H1 (cell line): ENCODE measurements at regions not wholly inside any gene's neighbourhood (a gene's known extent, or its start where the extent isn't known, plus 50 kb on each side); places are given as distances from the start of the nearest gene placed in this dataset.

Experiments
- CTCF ChIA-PET: fragments of 300-600 bp; sonication (Branson Sonifier 250); formaldehyde crosslinking; loops from one replicate; lab custom pipeline; 2021; ENCODE audit not compliant: partially characterized antibody; lab: Charles Lee
- POLR2A ChIA-PET: fragments of 300-600 bp; sonication (Branson Sonifier 250); formaldehyde crosslinking; loops from one replicate; lab custom pipeline; 2021; ENCODE audit warnings: inconsistent platforms; ENCODE audit not compliant: partially characterized antibody; lab: Charles Lee
- DNase-seq, 2 experiments: peaks; one replicate each; pipeline versions ENCODE4 v3.0.0 to v3.0.0-alpha.2; 2010 to 2022; ENCODE audit warnings: low spot score in 2 of 2, low read depth in 1 of 2, mixed read lengths in 1 of 2
- FAIRE-seq: peaks from 2 replicates; lab custom pipeline; 2011; peaks lifted over from hg19 to GRCh38; lab: Jason Lieb, UNC
- H2AFZ ChIP-seq: 2 replicates; pipeline ENCODE4 v1.8.1; 2012; ENCODE audit warnings: low read length, inconsistent platforms
- H2AK5ac ChIP-seq: 2 replicates; pipeline ENCODE4 v1.6.1; 2013; ENCODE audit warnings: low read depth, low read length
- H2BK120ac ChIP-seq: replicated peaks from 2 replicates; pipeline ENCODE3; 2013; ENCODE audit warnings: low read depth, low read length, inconsistent platforms
- H2BK12ac ChIP-seq: 2 replicates; pipeline ENCODE4 v1.6.1; 2013; ENCODE audit warnings: low read depth, low read length
- H2BK15ac ChIP-seq: 2 replicates; pipeline ENCODE4 v1.6.1; 2013; ENCODE audit warnings: low read length
- H2BK20ac ChIP-seq: 2 replicates; pipeline ENCODE4 v1.6.1; 2013; ENCODE audit warnings: low read length
- H2BK5ac ChIP-seq: 2 replicates; pipeline ENCODE4 v1.6.1; 2013; ENCODE audit warnings: low read depth, low read length
- H3K14ac ChIP-seq: 2 replicates; pipeline ENCODE4 v1.6.1; 2013; ENCODE audit warnings: inconsistent platforms; ENCODE audit not compliant: insufficient read length
- H3K18ac ChIP-seq: 2 replicates; pipeline ENCODE4 v1.6.1; 2013; ENCODE audit warnings: low read length; ENCODE audit errors: extremely low read depth
- H3K23ac ChIP-seq: 2 replicates; pipeline ENCODE4 v1.6.1; 2013; ENCODE audit warnings: inconsistent platforms; ENCODE audit not compliant: insufficient read length
- H3K23me2 ChIP-seq: 2 replicates; pipeline ENCODE4 v1.6.1; 2013; ENCODE audit warnings: low read depth, low read length
- H3K27ac ChIP-seq: 2 replicates; pipeline ENCODE4 v1.6.1; 2011; ENCODE audit warnings: low read depth, low read length, inconsistent platforms
- H3K27me3 ChIP-seq, 4 experiments: replicated peaks in 1 of 4; 1 replicate in 1 of 4; 2 replicates in 3 of 4; pipeline versions ENCODE4 v1.6.1 to v1.8.1; 2011 to 2013; ENCODE audit warnings: low read length in 3 of 4, mild to moderate bottlenecking in 3 of 4, inconsistent platforms in 2 of 4, mixed read lengths in 2 of 4, moderate library complexity in 1 of 4; ENCODE audit not compliant: control insufficient read depth in 3 of 4, insufficient read depth in 3 of 4; ENCODE audit errors: extremely low read depth in 1 of 4
- H3K36me3 ChIP-seq, 4 experiments: 2 replicates each; pipeline versions ENCODE4 v1.6.1 to v1.8.1; 2011 to 2013; ENCODE audit warnings: mild to moderate bottlenecking in 4 of 4, low read length in 3 of 4, moderate library complexity in 2 of 4, control low read depth in 1 of 4, inconsistent platforms in 1 of 4; ENCODE audit not compliant: insufficient read depth in 4 of 4, control insufficient read depth in 2 of 4
- H3K4ac ChIP-seq: replicated peaks from 2 replicates; pipeline ENCODE3; 2013; ENCODE audit warnings: low read length, low read depth, mixed read lengths, inconsistent platforms; ENCODE audit not compliant: insufficient read length
- H3K4me1 ChIP-seq, 4 experiments: replicated peaks in 1 of 4; 1 replicate in 1 of 4; 2 replicates in 3 of 4; pipeline versions ENCODE4 v1.6.1 to v1.8.1; 2011 to 2013; ENCODE audit warnings: low read length in 3 of 4, inconsistent platforms in 2 of 4, mixed read lengths in 1 of 4; ENCODE audit not compliant: insufficient read depth in 4 of 4, control insufficient read depth in 3 of 4
- H3K4me2 ChIP-seq, 2 experiments: 2 replicates each; pipeline versions ENCODE4 v1.6.1 to v1.8.1; 2011 to 2013; ENCODE audit warnings: low read depth in 2 of 2, low read length in 2 of 2, control low read depth in 1 of 2, inconsistent platforms in 1 of 2, mild to moderate bottlenecking in 1 of 2; ENCODE audit not compliant: insufficient read depth in 1 of 2
- H3K4me3 ChIP-seq, 4 experiments: fragments of 200-600, 300-600 bp in 1 of 4; sonication (generic), shearing (Covaris generic), sonication (Bioruptor Twin) in 1 of 4; 2 replicates each; pipeline versions ENCODE4 v1.5.1 to v1.8.1; 2011 to 2016; ENCODE audit warnings: low read length in 4 of 4, low read depth in 3 of 4, control low read depth in 2 of 4, inconsistent platforms in 2 of 4, mild to moderate bottlenecking in 2 of 4, mixed read lengths in 1 of 4, moderate library complexity in 1 of 4; ENCODE audit not compliant: insufficient read depth in 2 of 4; ENCODE audit errors: extremely low read depth in 1 of 4
- H3K56ac ChIP-seq: replicated peaks from 2 replicates; pipeline ENCODE3; 2013; ENCODE audit warnings: low read depth, mild to moderate bottlenecking, mixed read lengths, low read length, inconsistent platforms; ENCODE audit not compliant: insufficient read length
- H3K79me1 ChIP-seq: 2 replicates; pipeline ENCODE4 v1.6.1; 2013; ENCODE audit warnings: low read depth, low read length, control low read depth
- H3K79me2 ChIP-seq, 2 experiments: 2 replicates each; pipeline versions ENCODE4 v1.6.1 to v1.8.1; 2012 to 2013; ENCODE audit warnings: low read length in 2 of 2, mild to moderate bottlenecking in 2 of 2, inconsistent platforms in 1 of 2; ENCODE audit not compliant: insufficient read depth in 2 of 2, control insufficient read depth in 1 of 2
- H3K9ac ChIP-seq, 4 experiments: replicated peaks in 1 of 4; 1 replicate in 1 of 4; 2 replicates in 3 of 4; pipeline versions ENCODE4 v1.6.1 to v1.8.1; 2011 to 2013; ENCODE audit warnings: low read depth in 3 of 4, low read length in 3 of 4, control low read depth in 2 of 4, mild to moderate bottlenecking in 2 of 4, moderate library complexity in 2 of 4, inconsistent platforms in 1 of 4; ENCODE audit errors: extremely low read depth in 1 of 4
- H3K9me3 ChIP-seq, 2 experiments: 2 replicates each; pipeline versions ENCODE4 v1.6.1 to v1.8.1; 2012 to 2013; ENCODE audit warnings: mild to moderate bottlenecking in 2 of 2, moderate library complexity in 2 of 2, control low read depth in 1 of 2, inconsistent platforms in 1 of 2, low read depth in 1 of 2, low read length in 1 of 2, mixed read lengths in 1 of 2; ENCODE audit not compliant: insufficient read depth in 2 of 2
- H4K20me1 ChIP-seq, 2 experiments: replicated peaks in 1 of 2; 2 replicates each; pipeline versions ENCODE3 to v1.8.1; 2011 to 2013; ENCODE audit warnings: inconsistent platforms in 2 of 2, low read length in 2 of 2, mild to moderate bottlenecking in 1 of 2; ENCODE audit not compliant: insufficient read depth in 2 of 2, control insufficient read depth in 1 of 2
- H4K5ac ChIP-seq: 2 replicates; pipeline ENCODE4 v1.6.1; 2013; ENCODE audit warnings: low read length, low read depth, mixed read lengths, inconsistent platforms; ENCODE audit not compliant: insufficient read length
- H4K8ac ChIP-seq: 2 replicates; pipeline ENCODE4 v1.8.0; 2013; ENCODE audit warnings: mild to moderate bottlenecking, moderate library complexity, low read length, inconsistent platforms; ENCODE audit not compliant: insufficient read depth; ENCODE audit errors: extremely low read depth
- H4K91ac ChIP-seq: replicated peaks from 2 replicates; pipeline ENCODE3; 2013; ENCODE audit warnings: low read length, mixed read lengths, inconsistent platforms; ENCODE audit not compliant: insufficient read length
- E2F6 ChIP-seq: IDR thresholded peaks from 2 replicates; pipeline ENCODE4 v1.6.1; 2012; ENCODE audit warnings: inconsistent platforms
- RAD21 ChIP-seq, 2 experiments: IDR thresholded peaks in 1 of 2; conservative IDR thresholded peaks in 1 of 2; 2 replicates each; pipeline ENCODE4 v1.6.1; 2011; ENCODE audit warnings: low read depth in 2 of 2, low read length in 2 of 2, improper control_type of control experiment in 1 of 2, inconsistent platforms in 1 of 2, mild to moderate bottlenecking in 1 of 2, moderate library complexity in 1 of 2
- WGBS, 2 experiments: shearing (Covaris generic) in 1 of 2; methylation state at CpG; one replicate each; pipeline versions ENCODE4 v1.1.6 to v1.1.7; 2013 to 2015; ENCODE audit warnings: low lambda C conversion rate in 2 of 2, mixed read lengths in 2 of 2, inconsistent platforms in 1 of 2, low coverage in 1 of 2, missing lambda C conversion rate in 1 of 2; ENCODE audit not compliant: insufficient replicate concordance in 2 of 2, insufficient coverage in 1 of 2, insufficient read length in 1 of 2; ENCODE audit errors: extremely low coverage in 1 of 2, missing lambda C conversion rate in 1 of 2; 5-methylcytosine and 5-hydroxymethylcytosine counted together

- no peak overlapping the region for H3K14ac ChIP-seq
- no peak overlapping the region for H2AK5ac ChIP-seq
- no peak overlapping the region for H3K27ac ChIP-seq
- H3K79me2 ChIP-seq = no peaks in the 10 kb centered on the region
- peak overlapping the region; percentile 65; the same call in 1 of the 2 replicates for H2BK15ac ChIP-seq
- peaks cover 4 to 15% (median 9%) of the 10 kb centered on the region in 4 experiments; a peak in 6 of 7 replicates for H3K4me1 ChIP-seq
- peak overlapping the region; percentile 27 for H2BK120ac ChIP-seq
- no peak overlapping the region for H4K8ac ChIP-seq
- peak in 1 of 2 experiments; percentile 9; a peak in 1 of 4 replicates for TF ChIP-seq RAD21 (IDR thresholded peaks at IDR 0.05 in 1 of 2, conservative IDR thresholded peaks at IDR 0.05 in 1 of 2; ENCODE audit: low read depth in 2 of 2, low read length in 2 of 2)
- TF ChIP-seq E2F6 = no peak
- H4K5ac ChIP-seq = no peak overlapping the region
- H3K4me2 ChIP-seq = no peak overlapping the region
- no peak overlapping the region for H3K23ac ChIP-seq
- peak overlapping the region; percentile 25 for H4K91ac ChIP-seq
- H2BK5ac ChIP-seq = peak overlapping the region; percentile 82; the same call in 1 of the 2 replicates
- H3K36me3 ChIP-seq = no peaks in the 10 kb centered on the region; a peak in 1 of 8 replicates
- ChIA-PET CTCF (interaction anchor here (0.8 to 7.9 kb wide), 10 partner anchors 10 to 116 kb away, joined by 3 to 85 read pairs (median 5); no protein-coding TSS in a partner anchor), POLR2A (interaction anchor here (0.9 to 1.6 kb wide), 2 partner anchors 13 to 142 kb away, joined by 3 to 4 read pairs; no protein-coding TSS in a partner anchor)
- DNase-seq (no peak), FAIRE-seq (no peak)
- H3K23me2 ChIP-seq = no peaks in the 10 kb centered on the region; the same call in 1 of the 2 replicates
- H2AFZ ChIP-seq = peak overlapping the region; percentile 86
- peak overlapping the region; percentile 77; the same call in 1 of the 2 replicates for H2BK12ac ChIP-seq
- H3K56ac ChIP-seq = no peak overlapping the region
- H3K9ac ChIP-seq = no peak overlapping the region
- no peak overlapping the region for H3K4me3 ChIP-seq
- no peaks in the 10 kb centered on the region for H3K79me1 ChIP-seq
- H3K4ac ChIP-seq = peak overlapping the region; percentile 61
- no peaks in the 10 kb centered on the region for H4K20me1 ChIP-seq
- no peaks in the 10 kb centered on the region; a peak in 2 of 7 replicates for H3K27me3 ChIP-seq
- 91% methylated on average over 10 of the region's 10 CpGs; no CpG with 5 or more reads in 1 of the 2 experiments for WGBS, 2 experiments
- H2BK20ac ChIP-seq = peak overlapping the region; percentile 97; the same call in 1 of the 2 replicates
- no peaks in the 10 kb centered on the region for H3K9me3 ChIP-seq
- peak overlapping the region; percentile 64; the same call in 1 of the 2 replicates for H3K18ac ChIP-seq
Measured at GRCh38 chr1:53395671-53396215, 63.5 kb upstream of the DMRTB1 start.
